ENCODE measurements at regions not wholly inside any gene's neighbourhood (a gene's known extent, or its start where the extent isn't known, plus 50 kb on each side); places are given as distances from the start of the nearest gene placed in this dataset.

DNA sequence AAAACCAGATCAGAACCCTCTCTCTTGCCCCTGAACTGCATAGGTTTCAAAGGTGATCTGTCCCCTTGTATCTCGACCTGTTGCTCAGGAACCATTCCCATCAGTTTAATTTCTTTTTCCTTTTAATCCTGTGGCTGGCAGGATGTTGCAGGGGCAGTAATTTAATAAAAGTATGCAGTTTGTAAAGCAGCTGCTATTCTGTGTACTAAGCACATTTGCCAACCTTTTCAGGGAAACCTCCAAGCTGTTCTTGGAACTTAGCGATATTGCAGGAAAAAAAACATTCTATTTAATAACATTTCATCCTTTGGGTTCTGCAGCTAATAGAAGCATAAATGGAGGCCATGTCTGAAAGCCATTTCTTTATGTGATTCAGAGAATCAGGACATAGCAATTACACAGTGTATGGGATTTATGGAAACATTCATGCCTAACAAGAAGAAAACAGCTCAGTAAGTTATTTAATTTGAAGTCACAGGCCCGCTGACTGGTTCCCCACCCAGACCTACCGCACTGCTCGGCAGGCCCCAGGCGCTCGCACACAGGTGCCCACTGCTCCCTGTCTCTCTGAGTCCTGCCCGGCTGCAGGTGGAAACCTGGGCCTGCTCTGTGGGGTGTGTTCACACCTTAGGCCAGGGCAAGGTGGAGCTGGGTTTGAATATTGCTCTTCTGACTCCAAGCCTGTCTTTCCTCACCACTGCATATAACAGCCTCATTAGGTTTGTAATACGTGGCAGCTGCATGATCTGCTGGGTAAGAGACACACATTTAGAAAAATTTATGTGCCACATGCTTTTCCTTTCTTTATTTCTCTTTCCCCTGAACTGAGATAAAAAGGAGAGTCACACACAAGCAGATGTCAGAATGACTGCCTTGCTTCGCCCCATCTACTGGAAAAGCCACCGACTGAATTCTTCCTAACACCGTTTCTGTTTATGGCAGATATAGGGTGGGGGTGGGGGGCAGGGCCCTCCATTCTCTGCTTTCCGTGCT is 119.7 kb downstream of the SLC25A47 start:
- H3K4me1 ChIP-seq (replicated peaks in 1 of 4; ENCODE audit: control insufficient read depth in 3 of 4, insufficient read depth in 4 of 4, low read length in 3 of 4): peaks cover 0 to 11% (median 6%) of the 10 kb centered on the region in 4 experiments; a peak in 5 of 7 replicates
- no peaks in the 10 kb centered on the region; the same call in 1 of the 2 replicates for H3K79me1 ChIP-seq (ENCODE audit: low read depth, low read length)
- H4K5ac ChIP-seq (ENCODE audit: insufficient read length, low read depth, low read length): no peak overlapping the region
- H3K23ac ChIP-seq (ENCODE audit: insufficient read length): no peak overlapping the region
- no peaks in the 10 kb centered on the region for H3K27me3 ChIP-seq (replicated peaks in 1 of 4; ENCODE audit: control insufficient read depth in 3 of 4, extremely low read depth in 1 of 4, insufficient read depth in 3 of 4, low read length in 3 of 4)
- H3K4ac ChIP-seq (replicated peaks; ENCODE audit: insufficient read length, low read depth, low read length): no peak overlapping the region
- POLR2A ChIA-PET (ENCODE audit: partially characterized antibody): no interaction called here
- H2BK20ac ChIP-seq (ENCODE audit: low read length): no peak overlapping the region
- no peak overlapping the region for H3K14ac ChIP-seq (ENCODE audit: insufficient read length)
- no peaks in the 10 kb centered on the region for H3K36me3 ChIP-seq (ENCODE audit: control insufficient read depth in 2 of 4, insufficient read depth in 4 of 4, low read length in 3 of 4)
- H4K91ac ChIP-seq (replicated peaks; ENCODE audit: insufficient read length, low read length): no peak overlapping the region
- DNase-seq (ENCODE audit: low read depth in 1 of 2, low spot score in 2 of 2) (peak in 1 of 2 experiments; percentile 45), FAIRE-seq (no peak)
- no peak overlapping the region for H3K4me3 ChIP-seq (ENCODE audit: extremely low read depth in 1 of 4, insufficient read depth in 2 of 4, low read depth in 3 of 4, low read length in 4 of 4)
- H3K23me2 ChIP-seq (ENCODE audit: low read depth, low read length): no peaks in the 10 kb centered on the region
- TF ChIP-seq SIX5 (IDR thresholded peaks at IDR 0.05; ENCODE audit: low read depth, low read length): no peak
- no peak for TF ChIP-seq USF2 (IDR thresholded peaks at IDR 0.05; ENCODE audit: low read length)
- no peak overlapping the region for H3K9ac ChIP-seq (replicated peaks in 1 of 4; ENCODE audit: extremely low read depth in 1 of 4, low read depth in 3 of 4, low read length in 3 of 4)
- H4K20me1 ChIP-seq (replicated peaks in 1 of 2; ENCODE audit: control insufficient read depth in 1 of 2, insufficient read depth in 2 of 2, low read length in 2 of 2): peaks cover 0 to 2% of the 10 kb centered on the region in 2 experiments
- H4K8ac ChIP-seq (ENCODE audit: extremely low read depth, insufficient read depth, low read length): no peak overlapping the region
- no peak overlapping the region for H2BK12ac ChIP-seq (ENCODE audit: low read depth, low read length)
- no peak overlapping the region for H3K4me2 ChIP-seq (ENCODE audit: insufficient read depth in 1 of 2, low read depth in 2 of 2, low read length in 2 of 2)
- no peak overlapping the region for H2AFZ ChIP-seq (ENCODE audit: low read length)
- H2AK5ac ChIP-seq (ENCODE audit: low read depth, low read length): no peak overlapping the region
- CTCF ChIA-PET (ENCODE audit: partially characterized antibody): interaction anchor here (0.6 to 8.2 kb wide), 14 partner anchors 8 to 866 kb away, joined by 3 to 73 read pairs (median 4); no protein-coding TSS in a partner anchor
- H3K79me2 ChIP-seq (ENCODE audit: control insufficient read depth in 1 of 2, insufficient read depth in 2 of 2, low read length in 2 of 2): no peaks in the 10 kb centered on the region
- H3K56ac ChIP-seq (replicated peaks; ENCODE audit: insufficient read length, low read depth, low read length): no peak overlapping the region
- 82% methylated on average over 13 of the region's 13 CpGs; no CpG with 5 or more reads in 1 of the 2 experiments for WGBS, 2 experiments (ENCODE audit: extremely low coverage in 1 of 2, insufficient coverage in 1 of 2, insufficient read length in 1 of 2, insufficient replicate concordance in 2 of 2, low coverage in 1 of 2, low lambda C conversion rate in 2 of 2, missing lambda C conversion rate in 1 of 2)
- no peak overlapping the region for H2BK120ac ChIP-seq (replicated peaks; ENCODE audit: low read depth, low read length)
- no peak overlapping the region; the same call in 1 of the 2 replicates for H3K18ac ChIP-seq (ENCODE audit: extremely low read depth, low read length)
- H3K27ac ChIP-seq (ENCODE audit: low read depth, low read length): no peak overlapping the region
- no peak overlapping the region for H2BK15ac ChIP-seq (ENCODE audit: low read length)
- H2BK5ac ChIP-seq (ENCODE audit: low read depth, low read length): no peak overlapping the region
- no peaks in the 10 kb centered on the region for H3K9me3 ChIP-seq (ENCODE audit: insufficient read depth in 2 of 2, low read depth in 1 of 2, low read length in 1 of 2)

Measured in H1 (cell line).